Panc1 (cell line): ENCODE measurements at regions not wholly inside any gene's neighbourhood (a gene's known extent, or its start where the extent isn't known, plus 50 kb on each side); places are given as distances from the start of the nearest gene placed in this dataset.

Experiments used
- ATAC-seq: fragments of 200-7000 bp; cut with Tn5 transposase; 2 replicates; pipeline ENCODE4 v1.9.1; 2020; ENCODE audit warnings: mild to moderate bottlenecking, moderate library complexity
- BruUV-seq: library from RNA; stranded (reverse); fragments of 400-500 nt; replicated peaks from 2 replicates; lab custom pipeline; 2021; lab: Mats Ljungman, UMichigan
- CTCF ChIA-PET: fragments of 300-600 bp; sonication (Branson Sonifier 250); formaldehyde crosslinking; loops from one replicate; lab custom pipeline; 2022; ENCODE audit warnings: antibody characterized with exemption; lab: Charles Lee
- POLR2A ChIA-PET: fragments of 300-600 bp; sonication (Branson Sonifier 250); formaldehyde crosslinking; loops from one replicate; lab custom pipeline; 2022; ENCODE audit warnings: antibody characterized with exemption; lab: Charles Lee
- DNase-seq: peaks from one replicate; pipeline ENCODE4 v3.0.0-alpha.2; 2010; ENCODE audit warnings: low read depth, low spot score
- H3K27ac ChIP-seq: 2 replicates; pipeline ENCODE4 v1.5.1; 2011; ENCODE audit warnings: mild to moderate bottlenecking, low read length, inconsistent platforms
- H3K27me3 ChIP-seq: fragments of 200-500 bp; sonication (Bioruptor generic); 2 replicates; pipeline ENCODE4 v1.6.0; 2014; ENCODE audit warnings: low read length, inconsistent platforms; ENCODE audit not compliant: control insufficient read depth, insufficient read depth
- H3K36me3 ChIP-seq: fragments of 200-500 bp; sonication (Bioruptor generic); 2 replicates; pipeline ENCODE4 v1.5.1; 2014; ENCODE audit warnings: inconsistent platforms, mild to moderate bottlenecking, low read length, moderate library complexity; ENCODE audit not compliant: control insufficient read depth, insufficient read depth
- H3K4me1 ChIP-seq: 2 replicates; pipeline ENCODE4 v1.5.1; 2011; ENCODE audit warnings: inconsistent platforms, mild to moderate bottlenecking, low read length, moderate library complexity; ENCODE audit not compliant: control insufficient read depth, insufficient read depth
- H3K4me3 ChIP-seq, 2 experiments: 2 replicates each; pipeline ENCODE4 v1.5.1; 2011 to 2012; ENCODE audit warnings: low read depth in 2 of 2, low read length in 2 of 2, mild to moderate bottlenecking in 2 of 2, inconsistent platforms in 1 of 2, moderate library complexity in 1 of 2
- H3K9me3 ChIP-seq: fragments of 200-500 bp; sonication (Bioruptor generic); 2 replicates; pipeline ENCODE4 v1.5.1; 2014; ENCODE audit warnings: low read depth, mild to moderate bottlenecking, inconsistent platforms, low read length, moderate library complexity; ENCODE audit not compliant: control insufficient read depth, insufficient read depth
- POLR2AphosphoS5 ChIP-seq: IDR thresholded peaks from 2 replicates; pipeline ENCODE4 v1.6.1; 2012; ENCODE audit warnings: mild to moderate bottlenecking, low read depth, low read length, moderate library complexity
- SIN3A ChIP-seq: IDR thresholded peaks from 2 replicates; pipeline ENCODE4 v1.6.1; 2012; ENCODE audit warnings: low read depth, mild to moderate bottlenecking, low read length, moderate library complexity, borderline replicate concordance; ENCODE audit not compliant: insufficient read depth
- TCF7L2 ChIP-seq: IDR thresholded peaks from 2 replicates; pipeline ENCODE4 v1.6.1; 2011; ENCODE audit warnings: mild to moderate bottlenecking, low read depth, low read length, inconsistent platforms
- in situ Hi-C: cut with HindIII; loops from 2 replicates; pipeline ENCODE4 v1.10.0; 2016; ENCODE audit warnings: low sequenced_read_pairs, low pct_unique_long_range_greater_than_20kb
- intact Hi-C: fragments of 100-400 bp; cut with micrococcal nuclease; formaldehyde crosslinking; loops from one replicate; pipeline ENCODE4 v1.10.0; 2022; ENCODE audit not compliant: unreplicated experiment
- TF ChIP-seq, protein P1 (sequence below), 2 experiments: IDR thresholded peaks; 2 replicates each; pipeline ENCODE4 v1.6.1; 2011 to 2012; ENCODE audit warnings: low read depth in 2 of 2, control low read depth in 1 of 2, low read length in 1 of 2, mild to moderate bottlenecking in 1 of 2, moderate library complexity in 1 of 2; ENCODE audit not compliant: insufficient read depth in 1 of 2
- TF ChIP-seq, protein P2 (sequence below): fragments of 450-650 bp; IDR thresholded peaks from 2 replicates; pipeline ENCODE4 v1.5.1; 2017; ENCODE audit warnings: mild to moderate bottlenecking

DNA sequence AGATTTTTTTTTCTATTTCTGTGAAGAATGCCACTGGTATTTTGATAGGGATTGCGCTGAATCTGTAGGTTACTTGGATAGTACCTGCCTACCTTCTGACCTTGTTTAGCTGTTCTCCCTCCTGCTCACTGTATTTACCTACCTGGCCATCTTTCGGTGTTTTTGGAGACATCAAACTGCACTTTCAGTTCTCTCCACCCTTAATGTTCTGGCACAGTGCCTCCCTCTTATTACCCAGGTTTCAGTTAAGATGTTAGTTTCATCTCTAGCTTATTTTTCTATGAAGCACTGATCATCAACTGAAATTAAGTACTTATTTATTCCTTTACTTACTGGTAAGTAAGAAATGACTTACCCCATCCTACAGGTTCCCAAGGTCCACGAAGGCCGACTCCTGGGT, 74.4 kb upstream of the KLHL25 start:
- DNase-seq (no peak), ATAC-seq (no peak)
- Histone ChIP-seq H3K4me1 (no peaks in the 10 kb centered on the region), H3K36me3 (no peaks in the 10 kb centered on the region), H3K4me3 (no peak overlapping the region), H3K27ac (no peak overlapping the region), H3K9me3 (no peaks in the 10 kb centered on the region), H3K27me3 (peaks cover 16% of the 10 kb centered on the region)
- ChIA-PET CTCF (interaction anchor here (0.7 kb wide), 1 partner anchor 433 kb away, joined by 5 read pairs; no protein-coding TSS in a partner anchor), POLR2A (no interaction called here)
- in situ Hi-C loops: no loop called here
- no TSS peak for BruUV-seq
- TF ChIP-seq POLR2AphosphoS5 (no peak), SIN3A (no peak), TCF7L2 (no peak)
- TF ChIP-seq, protein P1, sequence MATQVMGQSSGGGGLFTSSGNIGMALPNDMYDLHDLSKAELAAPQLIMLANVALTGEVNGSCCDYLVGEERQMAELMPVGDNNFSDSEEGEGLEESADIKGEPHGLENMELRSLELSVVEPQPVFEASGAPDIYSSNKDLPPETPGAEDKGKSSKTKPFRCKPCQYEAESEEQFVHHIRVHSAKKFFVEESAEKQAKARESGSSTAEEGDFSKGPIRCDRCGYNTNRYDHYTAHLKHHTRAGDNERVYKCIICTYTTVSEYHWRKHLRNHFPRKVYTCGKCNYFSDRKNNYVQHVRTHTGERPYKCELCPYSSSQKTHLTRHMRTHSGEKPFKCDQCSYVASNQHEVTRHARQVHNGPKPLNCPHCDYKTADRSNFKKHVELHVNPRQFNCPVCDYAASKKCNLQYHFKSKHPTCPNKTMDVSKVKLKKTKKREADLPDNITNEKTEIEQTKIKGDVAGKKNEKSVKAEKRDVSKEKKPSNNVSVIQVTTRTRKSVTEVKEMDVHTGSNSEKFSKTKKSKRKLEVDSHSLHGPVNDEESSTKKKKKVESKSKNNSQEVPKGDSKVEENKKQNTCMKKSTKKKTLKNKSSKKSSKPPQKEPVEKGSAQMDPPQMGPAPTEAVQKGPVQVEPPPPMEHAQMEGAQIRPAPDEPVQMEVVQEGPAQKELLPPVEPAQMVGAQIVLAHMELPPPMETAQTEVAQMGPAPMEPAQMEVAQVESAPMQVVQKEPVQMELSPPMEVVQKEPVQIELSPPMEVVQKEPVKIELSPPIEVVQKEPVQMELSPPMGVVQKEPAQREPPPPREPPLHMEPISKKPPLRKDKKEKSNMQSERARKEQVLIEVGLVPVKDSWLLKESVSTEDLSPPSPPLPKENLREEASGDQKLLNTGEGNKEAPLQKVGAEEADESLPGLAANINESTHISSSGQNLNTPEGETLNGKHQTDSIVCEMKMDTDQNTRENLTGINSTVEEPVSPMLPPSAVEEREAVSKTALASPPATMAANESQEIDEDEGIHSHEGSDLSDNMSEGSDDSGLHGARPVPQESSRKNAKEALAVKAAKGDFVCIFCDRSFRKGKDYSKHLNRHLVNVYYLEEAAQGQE (IDR thresholded peaks at IDR 0.05; ENCODE audit: insufficient read depth in 1 of 2, low read depth in 2 of 2, low read length in 1 of 2): no peak
- TF ChIP-seq, protein P2, sequence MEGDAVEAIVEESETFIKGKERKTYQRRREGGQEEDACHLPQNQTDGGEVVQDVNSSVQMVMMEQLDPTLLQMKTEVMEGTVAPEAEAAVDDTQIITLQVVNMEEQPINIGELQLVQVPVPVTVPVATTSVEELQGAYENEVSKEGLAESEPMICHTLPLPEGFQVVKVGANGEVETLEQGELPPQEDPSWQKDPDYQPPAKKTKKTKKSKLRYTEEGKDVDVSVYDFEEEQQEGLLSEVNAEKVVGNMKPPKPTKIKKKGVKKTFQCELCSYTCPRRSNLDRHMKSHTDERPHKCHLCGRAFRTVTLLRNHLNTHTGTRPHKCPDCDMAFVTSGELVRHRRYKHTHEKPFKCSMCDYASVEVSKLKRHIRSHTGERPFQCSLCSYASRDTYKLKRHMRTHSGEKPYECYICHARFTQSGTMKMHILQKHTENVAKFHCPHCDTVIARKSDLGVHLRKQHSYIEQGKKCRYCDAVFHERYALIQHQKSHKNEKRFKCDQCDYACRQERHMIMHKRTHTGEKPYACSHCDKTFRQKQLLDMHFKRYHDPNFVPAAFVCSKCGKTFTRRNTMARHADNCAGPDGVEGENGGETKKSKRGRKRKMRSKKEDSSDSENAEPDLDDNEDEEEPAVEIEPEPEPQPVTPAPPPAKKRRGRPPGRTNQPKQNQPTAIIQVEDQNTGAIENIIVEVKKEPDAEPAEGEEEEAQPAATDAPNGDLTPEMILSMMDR: no peak
- intact Hi-C loops: no loop called here

DNA sequence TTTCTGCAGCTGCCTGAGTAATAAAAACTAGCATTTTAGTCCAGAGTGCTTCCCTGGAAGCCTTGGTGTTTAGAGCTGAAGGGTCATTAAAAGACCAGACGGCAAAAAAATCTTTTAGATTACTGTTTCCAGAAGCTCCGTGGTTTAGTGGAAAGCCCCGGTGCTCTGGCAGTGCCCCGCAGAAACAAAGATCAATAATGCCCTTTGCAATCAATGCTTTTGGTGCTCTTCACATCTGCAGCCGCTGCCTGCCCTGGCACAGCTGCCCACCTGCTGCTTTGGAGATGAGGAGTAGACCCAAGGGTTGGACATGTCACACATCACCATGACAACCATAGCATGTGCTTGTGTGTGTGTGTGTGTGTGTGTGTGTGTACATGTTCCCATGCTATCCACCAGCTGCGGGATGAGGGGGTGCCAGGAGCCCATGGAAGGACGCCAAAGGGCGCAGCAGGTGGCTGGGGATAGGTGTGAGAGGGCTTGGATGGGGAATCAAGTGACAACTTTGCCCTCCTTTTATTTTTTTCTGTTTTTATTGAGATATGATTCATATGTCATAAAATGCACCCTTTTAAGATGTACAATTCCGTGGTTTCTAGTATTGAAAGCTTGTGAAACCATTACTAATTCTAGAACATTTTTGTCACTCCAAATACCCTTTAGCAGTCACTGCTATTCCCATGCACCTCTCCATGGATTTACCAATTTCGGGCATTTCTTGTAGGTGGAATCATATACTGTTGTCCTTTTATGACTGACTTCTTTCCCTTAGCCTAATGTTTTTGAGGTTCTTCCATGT, 75.7 kb upstream of the KLHL25 start:
- intact Hi-C loops (loop anchor here (10.0 kb wide), 1 partner anchor 204 kb away; the partner anchor contains the start of gene AGBL1), in situ Hi-C loops (no loop called here)
- POLR2A ChIA-PET: no interaction called here
- Histone ChIP-seq H3K27ac (no peak overlapping the region), H3K9me3 (no peaks in the 10 kb centered on the region), H3K27me3 (peaks cover 18% of the 10 kb centered on the region), H3K36me3 (no peaks in the 10 kb centered on the region), H3K4me1 (no peaks in the 10 kb centered on the region), H3K4me3 (no peak overlapping the region)
- CTCF ChIA-PET: no interaction called here
- TF ChIP-seq, protein P2: no peak
- TF ChIP-seq SIN3A (no peak), POLR2AphosphoS5 (no peak), TCF7L2 (no peak)
- TF ChIP-seq, protein P1 (IDR thresholded peaks at IDR 0.05; ENCODE audit: insufficient read depth in 1 of 2, low read depth in 2 of 2, low read length in 1 of 2): no peak
- BruUV-seq: no TSS peak
- ATAC-seq (no peak), DNase-seq (no peak)
